MM.1S (cell line): ENCODE measurements at regions not wholly inside any gene's neighbourhood (a gene's known extent, or its start where the extent isn't known, plus 50 kb on each side); places are given as distances from the start of the nearest gene placed in this dataset.

Source experiments
- DNase-seq: peaks from one replicate; pipeline ENCODE4 v3.0.0-alpha.2; 2015
- H2AFZ ChIP-seq: fragments of 300-600 bp; sonication (generic); 2 replicates; pipeline ENCODE4 v1.6.0; 2016; ENCODE audit warnings: antibody characterized with exemption, low read length
- H3F3A ChIP-seq: fragments of 300-600 bp; sonication (generic); 2 replicates; pipeline ENCODE4 v1.6.1; 2016; ENCODE audit warnings: mild to moderate bottlenecking, antibody characterized with exemption, low read length, moderate library complexity, mixed read lengths; ENCODE audit not compliant: insufficient read depth
- H3K27ac ChIP-seq: fragments of 300-600 bp; sonication (generic); 2 replicates; pipeline ENCODE4 v1.5.1; 2016; ENCODE audit warnings: mild to moderate bottlenecking, low read length
- H3K27me3 ChIP-seq: fragments of 300-600 bp; sonication (generic); replicated peaks from 2 replicates; pipeline ENCODE4 v1.6.0; 2016; ENCODE audit warnings: low read length; ENCODE audit not compliant: insufficient read depth
- H3K36me3 ChIP-seq: fragments of 300-600 bp; sonication (generic); replicated peaks from 2 replicates; pipeline ENCODE4 v1.6.1; 2016; ENCODE audit warnings: mild to moderate bottlenecking, low read length, mixed read lengths; ENCODE audit not compliant: insufficient read depth
- H3K4me1 ChIP-seq: fragments of 300-600 bp; sonication (generic); 2 replicates; pipeline ENCODE4 v1.6.1; 2016; ENCODE audit warnings: low read length, mixed read lengths
- H3K4me2 ChIP-seq: fragments of 300-600 bp; sonication (generic); 2 replicates; pipeline ENCODE4 v1.6.0; 2016; ENCODE audit warnings: low read depth, low read length
- H3K4me3 ChIP-seq: fragments of 300-600 bp; sonication (generic); 2 replicates; pipeline ENCODE4 v1.5.1; 2016; ENCODE audit warnings: low read length, mixed read lengths
- H3K79me2 ChIP-seq: fragments of 300-600 bp; sonication (generic); 2 replicates; pipeline ENCODE4 v1.6.1; 2016; ENCODE audit warnings: mixed run types, low read length, mixed read lengths
- H3K9ac ChIP-seq: fragments of 300-600 bp; sonication (generic); 2 replicates; pipeline ENCODE4 v1.6.1; 2016; ENCODE audit warnings: low read length, mixed read lengths
- H3K9me2 ChIP-seq: fragments of 300-600 bp; sonication (generic); replicated peaks from 2 replicates; pipeline ENCODE4 v1.6.1; 2016; ENCODE audit warnings: mild to moderate bottlenecking, low read length, mixed read lengths; ENCODE audit not compliant: insufficient read depth
- H3K9me3 ChIP-seq: fragments of 300-600 bp; sonication (generic); replicated peaks from 2 replicates; pipeline ENCODE4 v1.6.1; 2016; ENCODE audit warnings: mild to moderate bottlenecking, low read length, mixed read lengths; ENCODE audit not compliant: insufficient read depth
- H4K20me1 ChIP-seq: fragments of 300-600 bp; sonication (generic); 2 replicates; pipeline ENCODE4 v1.6.1; 2016; ENCODE audit warnings: mild to moderate bottlenecking, low read length, moderate library complexity, mixed read lengths; ENCODE audit not compliant: insufficient read depth
- CTCF ChIP-seq: fragments of 300-600 bp; sonication (generic); IDR thresholded peaks from 2 replicates; pipeline ENCODE4 v1.5.1; 2016; ENCODE audit warnings: antibody characterized with exemption, low read length, mixed read lengths
- EZH2 ChIP-seq: fragments of 300-600 bp; sonication (generic); optimal IDR thresholded peaks from 2 replicates; pipeline ENCODE3; 2017; ENCODE audit warnings: low read depth, mild to moderate bottlenecking, antibody characterized with exemption, low read length, mixed read lengths
- EZH2phosphoT487 ChIP-seq: fragments of 300-600 bp; sonication (generic); IDR thresholded peaks from 2 replicates; pipeline ENCODE4 v1.6.1; 2018; ENCODE audit warnings: antibody characterized with exemption, low read length

GRCh38 chr5:115424446-115424845 lies 120.1 kb downstream of the FEM1C start:
- no peak for DNase-seq
- Histone ChIP-seq H3K36me3 (no peaks in the 10 kb centered on the region), H3F3A (no peaks in the 10 kb centered on the region), H3K9me3 (no peaks in the 10 kb centered on the region), H3K4me3 (no peak overlapping the region), H3K4me1 (no peaks in the 10 kb centered on the region), H3K27me3 (no peaks in the 10 kb centered on the region), H3K4me2 (no peak overlapping the region), H3K9me2 (no peaks in the 10 kb centered on the region), H2AFZ (no peak overlapping the region), H3K9ac (no peak overlapping the region), H3K79me2 (no peaks in the 10 kb centered on the region), H3K27ac (no peak overlapping the region), H4K20me1 (no peaks in the 10 kb centered on the region)
- TF ChIP-seq CTCF (no peak), EZH2 (no peak), EZH2phosphoT487 (no peak)

GRCh38 chr5:115424030-115424429 lies 120.5 kb downstream of the FEM1C start:
- Histone ChIP-seq H3K36me3 (no peaks in the 10 kb centered on the region), H3K4me1 (no peaks in the 10 kb centered on the region), H3K27me3 (no peaks in the 10 kb centered on the region), H3F3A (no peaks in the 10 kb centered on the region), H2AFZ (no peak overlapping the region), H3K27ac (no peak overlapping the region), H3K9ac (no peak overlapping the region), H4K20me1 (no peaks in the 10 kb centered on the region), H3K79me2 (no peaks in the 10 kb centered on the region), H3K9me3 (no peaks in the 10 kb centered on the region), H3K4me3 (no peak overlapping the region), H3K9me2 (no peaks in the 10 kb centered on the region), H3K4me2 (no peak overlapping the region)
- DNase-seq: no peak
- TF ChIP-seq CTCF (no peak), EZH2phosphoT487 (no peak), EZH2 (no peak)

- Histone ChIP-seq H3K4me3 (no peak overlapping the region), H3K4me1 (no peaks in the 10 kb centered on the region), H3K27ac (no peak overlapping the region), H3K27me3 (no peaks in the 10 kb centered on the region), H3K9me3 (no peaks in the 10 kb centered on the region), H3K9me2 (no peaks in the 10 kb centered on the region), H3K79me2 (no peaks in the 10 kb centered on the region), H3K36me3 (no peaks in the 10 kb centered on the region), H3K4me2 (no peak overlapping the region), H4K20me1 (no peaks in the 10 kb centered on the region), H3K9ac (no peak overlapping the region), H3F3A (no peaks in the 10 kb centered on the region), H2AFZ (no peak overlapping the region)
- TF ChIP-seq CTCF: no peak
- no peak for TF ChIP-seq EZH2
- no peak for TF ChIP-seq EZH2phosphoT487
- no peak for DNase-seq
These were observed 121.0 kb downstream of the FEM1C start for GRCh38 chr5:115423541-115423940.
